HL-60 (cell line): ENCODE measurements at regions not wholly inside any gene's neighbourhood (a gene's known extent, or its start where the extent isn't known, plus 50 kb on each side); places are given as distances from the start of the nearest gene placed in this dataset.

Experiments
- DNase-seq, 2 experiments: peaks; one replicate each; pipeline ENCODE4 v3.0.0-alpha.2; 2010 to 2020; ENCODE audit warnings: low read depth in 1 of 2, low spot score in 1 of 2
- H3K27ac ChIP-seq: fragments of 250-450 bp; sonication (Bioruptor Pico); replicated peaks from 2 replicates; pipeline ENCODE4 v1.5.1; 2020; ENCODE audit warnings: mild to moderate bottlenecking, moderate library complexity
- H3K27me3 ChIP-seq: fragments of 250-450 bp; sonication (Bioruptor Pico); 2 replicates; pipeline ENCODE4 v1.5.1; 2021; ENCODE audit warnings: mild to moderate bottlenecking, moderate library complexity; ENCODE audit not compliant: insufficient read depth, poor library complexity, severe bottlenecking
- H3K4me3 ChIP-seq: replicated peaks from 2 replicates; pipeline ENCODE4 v1.5.1; 2011; ENCODE audit warnings: mild to moderate bottlenecking, control low read depth, low read length; ENCODE audit not compliant: insufficient read depth
- CTCF ChIP-seq: IDR thresholded peaks from one replicate; pipeline ENCODE4 v1.5.1; 2011; ENCODE audit warnings: low read length, control low read depth, inconsistent platforms; ENCODE audit not compliant: insufficient read depth
- GABPA ChIP-seq: IDR thresholded peaks from 2 replicates; pipeline ENCODE4 v1.6.1; 2012; ENCODE audit warnings: low read depth
- POLR2AphosphoS5 ChIP-seq: IDR thresholded peaks from 2 replicates; pipeline ENCODE4 v1.6.1; 2012; ENCODE audit warnings: low read depth
- SPI1 ChIP-seq: IDR thresholded peaks from 2 replicates; pipeline ENCODE4 v1.6.1; 2012; ENCODE audit warnings: low read depth, mild to moderate bottlenecking, borderline replicate concordance
- TF ChIP-seq, protein P1 (sequence below): IDR thresholded peaks from 2 replicates; pipeline ENCODE4 v1.6.1; 2012; ENCODE audit warnings: low read depth; ENCODE audit not compliant: insufficient replicate concordance

GRCh38 chr4:143082701-143083100 lies 102.0 kb upstream of the USP38 start:
- H3K27ac ChIP-seq = no peak overlapping the region
- no peaks in the 10 kb centered on the region for H3K27me3 ChIP-seq
- TF ChIP-seq, protein P1, sequence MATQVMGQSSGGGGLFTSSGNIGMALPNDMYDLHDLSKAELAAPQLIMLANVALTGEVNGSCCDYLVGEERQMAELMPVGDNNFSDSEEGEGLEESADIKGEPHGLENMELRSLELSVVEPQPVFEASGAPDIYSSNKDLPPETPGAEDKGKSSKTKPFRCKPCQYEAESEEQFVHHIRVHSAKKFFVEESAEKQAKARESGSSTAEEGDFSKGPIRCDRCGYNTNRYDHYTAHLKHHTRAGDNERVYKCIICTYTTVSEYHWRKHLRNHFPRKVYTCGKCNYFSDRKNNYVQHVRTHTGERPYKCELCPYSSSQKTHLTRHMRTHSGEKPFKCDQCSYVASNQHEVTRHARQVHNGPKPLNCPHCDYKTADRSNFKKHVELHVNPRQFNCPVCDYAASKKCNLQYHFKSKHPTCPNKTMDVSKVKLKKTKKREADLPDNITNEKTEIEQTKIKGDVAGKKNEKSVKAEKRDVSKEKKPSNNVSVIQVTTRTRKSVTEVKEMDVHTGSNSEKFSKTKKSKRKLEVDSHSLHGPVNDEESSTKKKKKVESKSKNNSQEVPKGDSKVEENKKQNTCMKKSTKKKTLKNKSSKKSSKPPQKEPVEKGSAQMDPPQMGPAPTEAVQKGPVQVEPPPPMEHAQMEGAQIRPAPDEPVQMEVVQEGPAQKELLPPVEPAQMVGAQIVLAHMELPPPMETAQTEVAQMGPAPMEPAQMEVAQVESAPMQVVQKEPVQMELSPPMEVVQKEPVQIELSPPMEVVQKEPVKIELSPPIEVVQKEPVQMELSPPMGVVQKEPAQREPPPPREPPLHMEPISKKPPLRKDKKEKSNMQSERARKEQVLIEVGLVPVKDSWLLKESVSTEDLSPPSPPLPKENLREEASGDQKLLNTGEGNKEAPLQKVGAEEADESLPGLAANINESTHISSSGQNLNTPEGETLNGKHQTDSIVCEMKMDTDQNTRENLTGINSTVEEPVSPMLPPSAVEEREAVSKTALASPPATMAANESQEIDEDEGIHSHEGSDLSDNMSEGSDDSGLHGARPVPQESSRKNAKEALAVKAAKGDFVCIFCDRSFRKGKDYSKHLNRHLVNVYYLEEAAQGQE = no peak
- TF ChIP-seq GABPA (no peak), SPI1 (no peak), POLR2AphosphoS5 (no peak), CTCF (no peak)
- H3K4me3 ChIP-seq = no peak overlapping the region
- DNase-seq = no peak

DNA sequence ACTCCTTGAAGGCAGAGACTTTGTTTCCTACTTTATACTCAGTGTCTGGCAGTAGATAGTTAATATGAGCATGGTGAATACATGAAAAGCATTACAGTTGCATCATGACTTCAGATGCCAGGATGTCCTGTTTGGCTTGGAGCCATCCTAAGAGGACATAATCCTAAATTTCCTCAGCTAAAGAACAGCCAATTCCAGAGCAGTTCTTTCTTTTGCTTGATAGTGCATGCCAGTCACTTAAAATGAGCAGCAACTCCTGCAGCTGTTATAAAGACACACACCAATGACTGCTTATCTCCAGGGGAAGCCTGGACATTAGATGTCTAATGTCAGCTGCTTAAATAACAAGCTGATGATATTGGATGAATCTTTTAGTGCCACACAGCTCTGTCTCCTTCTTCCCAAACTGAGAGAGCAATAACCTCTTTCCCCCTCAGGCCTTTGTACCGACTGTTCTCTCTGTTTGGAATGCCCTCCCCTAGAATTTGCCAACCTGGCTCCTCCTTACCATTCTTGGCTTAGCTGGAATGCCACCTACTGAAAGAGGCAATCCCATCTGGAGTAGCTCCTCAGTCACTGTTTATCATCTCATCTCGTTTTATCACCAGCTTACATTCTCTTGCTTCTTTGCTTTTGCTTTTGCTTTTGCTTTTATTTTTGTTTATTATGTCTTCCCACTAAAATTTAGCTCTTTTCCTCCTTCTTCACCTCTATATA lies 100.8 kb upstream of the USP38 start:
- no peak for TF ChIP-seq POLR2AphosphoS5
- TF ChIP-seq, protein P1 = no peak
- TF ChIP-seq GABPA = no peak
- no peak for TF ChIP-seq SPI1
- no peak for TF ChIP-seq CTCF
- no peak overlapping the region for H3K4me3 ChIP-seq
- DNase-seq = no peak
- no peaks in the 10 kb centered on the region for H3K27me3 ChIP-seq
- no peak overlapping the region for H3K27ac ChIP-seq

DNA sequence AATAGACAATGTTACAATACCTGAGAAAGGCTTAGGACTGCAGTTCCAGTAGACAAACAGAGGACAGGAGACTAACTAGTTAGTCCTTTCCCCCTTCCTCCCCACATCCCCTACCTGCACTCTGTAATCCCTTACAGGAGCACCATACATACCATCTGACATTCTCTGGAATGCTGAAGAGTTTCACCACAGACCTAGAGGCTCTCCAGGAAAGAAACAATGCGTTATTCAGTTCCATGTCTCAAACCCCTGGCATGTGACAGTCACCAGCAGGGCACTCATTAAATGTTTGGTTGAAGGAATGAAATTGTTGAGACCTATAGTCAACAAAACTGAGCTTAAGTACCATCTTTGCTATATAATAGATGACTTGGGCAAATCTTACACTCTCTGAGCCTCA lies 100.2 kb upstream of the USP38 start:
- H3K27me3 ChIP-seq = no peaks in the 10 kb centered on the region
- TF ChIP-seq, protein P1 = no peak
- TF ChIP-seq GABPA (no peak), CTCF (no peak), POLR2AphosphoS5 (no peak), SPI1 (no peak)
- H3K27ac ChIP-seq = no peak overlapping the region
- H3K4me3 ChIP-seq = no peak overlapping the region
- no peak for DNase-seq
